AG04450 (cell line): ENCODE measurements at regions not wholly inside any gene's neighbourhood (a gene's known extent, or its start where the extent isn't known, plus 50 kb on each side); places are given as distances from the start of the nearest gene placed in this dataset.

Experiments used
- CTCF ChIA-PET: fragments of 300-600, 350-600 bp; formaldehyde crosslinking; extraction: SDS; loops from one replicate; lab custom pipeline; 2022; ENCODE audit warnings: antibody characterized with exemption, inconsistent platforms; lab: Charles Lee
- POLR2A ChIA-PET: fragments of 350-600 bp; formaldehyde crosslinking; extraction: SDS; loops from one replicate; lab custom pipeline; 2021; ENCODE audit warnings: antibody characterized with exemption, inconsistent platforms; lab: Yijun Ruan, JAX
- DNase-seq: peaks from one replicate; pipeline ENCODE4 v3.0.0-alpha.2; 2011; ENCODE audit warnings: low read depth, low spot score
- H3K27ac ChIP-seq: one replicate; pipeline ENCODE4 v1.5.1; 2012; ENCODE audit warnings: low read depth, low read length, control low read depth
- H3K27me3 ChIP-seq: one replicate; pipeline ENCODE4 v1.6.0; 2012; ENCODE audit warnings: low read length; ENCODE audit not compliant: control insufficient read depth, insufficient read depth
- H3K4me3 ChIP-seq: 2 replicates; pipeline ENCODE4 v1.5.1; 2011; ENCODE audit warnings: mild to moderate bottlenecking, low read depth, low read length, control low read depth
- H3K9me3 ChIP-seq: 2 replicates; pipeline ENCODE4 v1.5.1; 2012; ENCODE audit warnings: low read length; ENCODE audit not compliant: control insufficient read depth, insufficient read depth
- CTCF ChIP-seq: IDR thresholded peaks from 2 replicates; pipeline ENCODE4 v1.5.1; 2011; ENCODE audit warnings: low read depth, low read length, control low read depth, inconsistent platforms

DNA sequence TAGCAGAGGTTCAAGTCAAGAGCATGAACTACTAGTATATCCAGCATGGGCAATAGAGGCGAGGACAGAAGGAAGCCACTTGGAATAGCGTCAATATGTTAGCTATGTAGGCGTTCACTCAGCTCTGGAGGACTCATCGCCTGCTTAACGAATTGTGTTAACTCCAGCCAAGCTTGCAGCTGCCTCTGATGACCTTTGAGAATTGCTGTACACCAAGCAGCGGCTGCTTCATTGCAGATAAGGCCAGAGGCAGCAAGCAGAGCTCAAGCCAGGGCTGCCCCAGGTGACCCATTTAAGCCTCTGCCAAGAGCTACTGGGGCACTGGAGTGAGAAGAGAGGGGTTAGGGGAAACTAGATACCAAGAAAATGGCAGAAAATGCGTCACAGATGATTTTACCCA lies 160.2 kb upstream of the IGFBP7 start:
- no peak overlapping the region for H3K4me3 ChIP-seq
- TF ChIP-seq CTCF: no peak
- DNase-seq: no peak
- CTCF ChIA-PET: interaction anchor here (1.2 kb wide), 1 partner anchor 107 kb away, joined by 3 read pairs; no protein-coding TSS in a partner anchor
- H3K27me3 ChIP-seq: no peaks in the 10 kb centered on the region
- no peak overlapping the region for H3K27ac ChIP-seq
- no peaks in the 10 kb centered on the region for H3K9me3 ChIP-seq
- POLR2A ChIA-PET: no interaction called here

- CTCF ChIA-PET: interaction anchor here (0.6 to 0.9 kb wide), 2 partner anchors 50 to 102 kb away, joined by 3 to 4 read pairs; no protein-coding TSS in a partner anchor
- DNase-seq: no peak
- H3K4me3 ChIP-seq: no peak overlapping the region
- no peak for TF ChIP-seq CTCF
- H3K27ac ChIP-seq: no peak overlapping the region
- no peaks in the 10 kb centered on the region for H3K9me3 ChIP-seq
- POLR2A ChIA-PET: no interaction called here
- H3K27me3 ChIP-seq: peaks cover 2% of the 10 kb centered on the region
These were observed 155.8 kb upstream of the IGFBP7 start for GRCh38 chr4:57265831-57266582.

DNA sequence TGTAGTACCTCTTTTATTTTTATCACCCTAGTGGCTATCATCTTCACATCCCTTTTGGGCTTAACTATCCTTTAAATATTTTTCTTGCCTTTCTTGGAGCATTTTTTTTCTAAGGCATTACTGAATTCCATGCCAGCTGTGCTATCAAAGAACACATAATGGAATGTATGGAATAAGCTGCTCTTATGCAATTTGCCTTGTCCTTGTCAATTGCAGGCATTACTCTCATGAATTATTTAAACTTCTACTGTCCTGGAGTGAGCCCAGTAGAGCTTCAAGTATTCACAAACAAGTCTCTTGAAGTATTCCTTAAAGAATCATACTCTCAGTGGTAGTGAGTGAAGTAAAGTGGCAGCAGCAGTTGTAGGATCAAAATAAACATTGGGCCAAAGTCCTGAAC lies 144.6 kb upstream of the IGFBP7 start:
- ChIA-PET POLR2A (no interaction called here), CTCF (interaction anchor here (1.6 kb wide), 1 partner anchor 91 kb away, joined by 5 read pairs; no protein-coding TSS in a partner anchor)
- no peaks in the 10 kb centered on the region for H3K9me3 ChIP-seq
- no peak for TF ChIP-seq CTCF
- no peaks in the 10 kb centered on the region for H3K27me3 ChIP-seq
- no peak overlapping the region for H3K27ac ChIP-seq
- no peak overlapping the region for H3K4me3 ChIP-seq
- no peak for DNase-seq

- Histone ChIP-seq H3K27ac (no peak overlapping the region), H3K27me3 (no peaks in the 10 kb centered on the region), H3K9me3 (no peaks in the 10 kb centered on the region), H3K4me3 (no peak overlapping the region)
- no peak for DNase-seq
- ChIA-PET POLR2A (no interaction called here), CTCF (no interaction called here)
- no peak for TF ChIP-seq CTCF
These were observed 138.9 kb upstream of the IGFBP7 start for GRCh38 chr4:57249083-57249482.

GRCh38 chr4:57243076-57243475 lies 132.9 kb upstream of the IGFBP7 start:
- ChIA-PET POLR2A (no interaction called here), CTCF (no interaction called here)

More at GRCh38 chr4:57243076-57243475, 132.9 kb upstream of the IGFBP7 start:
- H3K4me3 ChIP-seq: no peak overlapping the region
- H3K27ac ChIP-seq: no peak overlapping the region
- H3K27me3 ChIP-seq: no peaks in the 10 kb centered on the region
- no peak for TF ChIP-seq CTCF
- no peak for DNase-seq
- H3K9me3 ChIP-seq: no peaks in the 10 kb centered on the region
